Stomach (tissue), 8 donors: ENCODE measurements at regions not wholly inside any gene's neighbourhood (a gene's known extent, or its start where the extent isn't known, plus 50 kb on each side); places are given as distances from the start of the nearest gene placed in this dataset.

ENCODE experiments used
- DNase-seq, 2 donors: peaks; one replicate each; pipeline versions ENCODE4 v3.0.0 to v3.0.0-alpha.2; 2013 to 2019
- H3K27ac ChIP-seq, 5 donors: fragments of 200-600 bp in 4 of 5; sonication (generic) in 4 of 5; one replicate each; pipeline ENCODE4 v1.5.1; 2013 to 2019; ENCODE audit warnings: mild to moderate bottlenecking in 1 of 5, moderate library complexity in 1 of 5
- H3K27me3 ChIP-seq, 3 donors: fragments of 200-600 bp; sonication (generic); one replicate each; pipeline ENCODE4 v1.5.1; 2017 to 2019; ENCODE audit warnings: mixed run types in 1 of 3
- H3K36me3 ChIP-seq, 4 donors: fragments of 200-600 bp; sonication (generic); 1 replicate in 3 of 4; 2 replicates in 1 of 4; pipeline ENCODE4 v1.5.1; 2016 to 2019
- H3K4me1 ChIP-seq, 4 donors: fragments of 200-600 bp; sonication (generic); one replicate each; pipeline ENCODE4 v1.5.1; 2016 to 2019
- H3K4me3 ChIP-seq, 4 donors: fragments of 200-600 bp; sonication (generic) in 3 of 4; one replicate each; pipeline ENCODE4 v1.5.1; 2016 to 2019; ENCODE audit warnings: mild to moderate bottlenecking in 1 of 4
- H3K9me3 ChIP-seq, 4 donors: fragments of 200-600 bp; sonication (generic); one replicate each; pipeline ENCODE4 v1.5.1; 2016 to 2019
- CTCF ChIP-seq, 7 experiments: fragments of 450-650 bp in 4 of 7; fragments of 200-600 bp in 3 of 7; sonication (generic) in 3 of 7; IDR thresholded peaks; one replicate each; pipeline ENCODE4 v1.5.1; 2016 to 2019; ENCODE audit warnings: antibody characterized with exemption in 7 of 7, control low read depth in 2 of 7, mild to moderate bottlenecking in 1 of 7
- EP300 ChIP-seq: sonication (generic); formaldehyde crosslinking; IDR thresholded peaks from one replicate; pipeline ENCODE4 v1.6.1; 2017; ENCODE audit warnings: antibody characterized with exemption
- POLR2A ChIP-seq, 4 donors: fragments of 450-650 bp; IDR thresholded peaks; one replicate each; pipeline ENCODE4 v1.6.1; 2016; ENCODE audit warnings: antibody characterized with exemption in 4 of 4, control low read depth in 2 of 4, mild to moderate bottlenecking in 1 of 4, moderate library complexity in 1 of 4
- POLR2AphosphoS5 ChIP-seq, 3 donors: sonication (generic); formaldehyde crosslinking; IDR thresholded peaks; one replicate each; pipeline ENCODE4 v1.6.1; 2016; ENCODE audit warnings: antibody characterized with exemption in 3 of 3
- WGBS, 5 donors: extraction: QIAGEN DNeasy Blood & Tissue Kit in 3 of 5; methylation state at CpG; one replicate each; pipeline versions ENCODE4 v1.1.5 to v1.1.7; 2013 to 2018; 5-methylcytosine and 5-hydroxymethylcytosine counted together
- intact Hi-C: fragments of 100-400 bp; cut with DNase I; formaldehyde crosslinking; loops from one replicate; pipeline ENCODE4 v1.15.1; 2023; ENCODE audit warnings: low total_unique reads
- donor health status: healthy with polysubstance abuse.
- donor health status: Bipolar disorder and iron deficiency.
- donor health status: healthy.

- H3K27ac ChIP-seq, result no peak overlapping the region
- no peak for DNase-seq
- intact Hi-C loops, result no loop called here
- H3K4me3 ChIP-seq, result no peak overlapping the region
- 71 to 82% (median 76%) methylated on average over 3 of the region's 3 CpGs for WGBS, 5 donors
- H3K27me3 ChIP-seq, result no peaks in the 10 kb centered on the region
- H3K36me3 ChIP-seq, result no peaks in the 10 kb centered on the region
- H3K9me3 ChIP-seq, result peaks cover 0 to 9% (median 0%) of the 10 kb centered on the region in 4 donors
- H3K4me1 ChIP-seq, result no peaks in the 10 kb centered on the region
- TF ChIP-seq POLR2A (IDR thresholded peaks at IDR 0.05) (no peak), POLR2AphosphoS5 (IDR thresholded peaks at IDR 0.05) (no peak), CTCF (IDR thresholded peaks at IDR 0.05) (no peak), EP300 (no peak)
These were observed 72.5 kb upstream of the ACAN start for GRCh38 chr15:88730751-88731150.

- H3K27ac ChIP-seq, result no peak overlapping the region
- peaks cover 0 to 20% (median 0%) of the 10 kb centered on the region in 4 donors for H3K9me3 ChIP-seq
- no peaks in the 10 kb centered on the region for H3K36me3 ChIP-seq
- WGBS, 5 donors, result 72 to 83% (median 78%) methylated on average over 1 of the region's 1 CpG
- H3K27me3 ChIP-seq, result peaks cover 0 to 21% (median 0%) of the 10 kb centered on the region in 3 donors
- H3K4me1 ChIP-seq, result no peaks in the 10 kb centered on the region
- intact Hi-C loops, result no loop called here
- no peak overlapping the region for H3K4me3 ChIP-seq
- TF ChIP-seq CTCF (IDR thresholded peaks at IDR 0.05) (no peak), POLR2A (IDR thresholded peaks at IDR 0.05) (no peak), EP300 (no peak), POLR2AphosphoS5 (IDR thresholded peaks at IDR 0.05) (no peak)
- DNase-seq, result no peak
These were observed 68.0 kb upstream of the ACAN start for GRCh38 chr15:88735212-88735611.

- no peak for DNase-seq
- WGBS, 5 donors, result 0 to 19% (median 6%) methylated on average over 1 of the region's 1 CpG
- no peak for TF ChIP-seq POLR2AphosphoS5 (IDR thresholded peaks at IDR 0.05)
- Histone ChIP-seq H3K4me3 (no peak overlapping the region), H3K4me1 (no peaks in the 10 kb centered on the region), H3K9me3 (peaks cover 0 to 20% (median 0%) of the 10 kb centered on the region in 4 donors), H3K27me3 (peaks cover 0 to 30% (median 0%) of the 10 kb centered on the region in 3 donors), H3K27ac (no peak overlapping the region), H3K36me3 (no peaks in the 10 kb centered on the region)
- intact Hi-C loops, result no loop called here
These were observed 67.0 kb upstream of the ACAN start for GRCh38 chr15:88736204-88736603.

- 47 to 60% (median 55%) methylated on average over 4 of the region's 4 CpGs for WGBS, 5 donors
- Histone ChIP-seq H3K27me3 (peaks cover 0 to 49% (median 10%) of the 10 kb centered on the region in 3 donors), H3K9me3 (peaks cover 0 to 11% (median 0%) of the 10 kb centered on the region in 4 donors), H3K4me3 (no peak overlapping the region), H3K36me3 (no peaks in the 10 kb centered on the region), H3K27ac (no peak overlapping the region), H3K4me1 (no peaks in the 10 kb centered on the region)
- TF ChIP-seq POLR2AphosphoS5 (IDR thresholded peaks at IDR 0.05) (no peak), EP300 (no peak), POLR2A (IDR thresholded peaks at IDR 0.05) (no peak), CTCF (IDR thresholded peaks at IDR 0.05) (no peak)
- DNase-seq, result no peak
- intact Hi-C loops, result no loop called here
These were observed 64.4 kb upstream of the ACAN start for GRCh38 chr15:88738796-88739195.

GRCh38 chr15:88739541-88739940 lies 63.7 kb upstream of the ACAN start:
- intact Hi-C loops, result no loop called here
- WGBS, 5 donors, result 73 to 82% (median 79%) methylated on average over 5 of the region's 5 CpGs
- TF ChIP-seq EP300, result no peak
- TF ChIP-seq POLR2A (IDR thresholded peaks at IDR 0.05), result no peak
- H3K4me3 ChIP-seq, result no peak overlapping the region
- DNase-seq, result no peak
- H3K27me3 ChIP-seq, result peaks cover 0 to 49% (median 10%) of the 10 kb centered on the region in 3 donors
- H3K27ac ChIP-seq, result no peak overlapping the region
- peaks cover 0 to 11% (median 0%) of the 10 kb centered on the region in 4 donors for H3K9me3 ChIP-seq
- H3K36me3 ChIP-seq, result no peaks in the 10 kb centered on the region
- no peaks in the 10 kb centered on the region for H3K4me1 ChIP-seq
